Endodermal cell (in vitro differentiated cells): ENCODE measurements at regions not wholly inside any gene's neighbourhood (a gene's known extent, or its start where the extent isn't known, plus 50 kb on each side); places are given as distances from the start of the nearest gene placed in this dataset.
"Not testable (repeated sequence)": the region's sequence is repeated elsewhere in the genome, so short reads cannot be mapped to it uniquely, and the experiment has no call there.

Experiments used
- DNase-seq: peaks from one replicate; pipeline ENCODE4 v3.0.0-alpha.2; 2017
- H3K27ac ChIP-seq: 2 replicates; pipeline ENCODE4 v1.5.1; 2013; ENCODE audit warnings: mild to moderate bottlenecking, low read depth, low read length, moderate library complexity
- H3K27me3 ChIP-seq: 2 replicates; pipeline ENCODE4 v1.6.1; 2013; ENCODE audit warnings: mild to moderate bottlenecking, low read length, moderate library complexity; ENCODE audit not compliant: insufficient read depth, control insufficient read depth, poor library complexity, severe bottlenecking
- H3K36me3 ChIP-seq: 2 replicates; pipeline ENCODE4 v1.7.0; 2013; ENCODE audit warnings: mild to moderate bottlenecking, low read length, moderate library complexity; ENCODE audit not compliant: control insufficient read depth, insufficient read depth
- H3K4me1 ChIP-seq: one replicate; pipeline ENCODE4 v1.7.0; 2013; ENCODE audit warnings: low read length; ENCODE audit not compliant: control insufficient read depth, insufficient read depth
- H3K4me3 ChIP-seq: 2 replicates; pipeline ENCODE4 v1.5.1; 2013; ENCODE audit warnings: mild to moderate bottlenecking, low read length, moderate library complexity
- H3K9ac ChIP-seq: 2 replicates; pipeline ENCODE4 v1.6.1; 2013; ENCODE audit warnings: mild to moderate bottlenecking, low read length, moderate library complexity; ENCODE audit not compliant: poor library complexity, severe bottlenecking; ENCODE audit errors: extremely low read depth
- H3K9me3 ChIP-seq: 2 replicates; pipeline ENCODE4 v1.6.1; 2013; ENCODE audit warnings: mild to moderate bottlenecking, low read length, moderate library complexity; ENCODE audit not compliant: control insufficient read depth
- H3K27ac Mint-ChIP-seq: 2 replicates; pipeline ENCODE4 v1.8.0; 2020; ENCODE audit warnings: mixed read lengths
- H3K27me3 Mint-ChIP-seq: 2 replicates; pipeline ENCODE4 v1.8.0; 2021; ENCODE audit warnings: mild to moderate bottlenecking, mixed read lengths; ENCODE audit not compliant: insufficient read depth
- H3K36me3 Mint-ChIP-seq: 2 replicates; pipeline ENCODE4 v1.8.0; 2020; ENCODE audit warnings: low read depth, mixed read lengths
- H3K4me1 Mint-ChIP-seq: 2 replicates; pipeline ENCODE4 v1.8.0; 2020; ENCODE audit warnings: mixed read lengths
- H3K4me3 Mint-ChIP-seq: 2 replicates; pipeline ENCODE4 v1.8.0; 2020; ENCODE audit warnings: mild to moderate bottlenecking, moderate library complexity, mixed read lengths
- H3K9me3 Mint-ChIP-seq: 2 replicates; pipeline ENCODE4 v1.8.0; 2020; ENCODE audit warnings: mild to moderate bottlenecking, mixed read lengths
- WGBS, 2 experiments: methylation state at CpG; one replicate each; pipeline versions ENCODE4 v1.1.5 to v1.1.7; 2013; ENCODE audit warnings: missing lambda C conversion rate in 2 of 2, mixed read lengths in 1 of 2; ENCODE audit not compliant: insufficient coverage in 1 of 2, insufficient read length in 1 of 2; 5-methylcytosine and 5-hydroxymethylcytosine counted together
- TF ChIP-seq, protein P1 (sequence below): fragments of 200-600 bp; sonication (generic); conservative IDR thresholded peaks from 2 replicates; pipeline ENCODE4 v1.5.0; 2021; ENCODE audit warnings: antibody characterized with exemption, mild to moderate bottlenecking

DNA sequence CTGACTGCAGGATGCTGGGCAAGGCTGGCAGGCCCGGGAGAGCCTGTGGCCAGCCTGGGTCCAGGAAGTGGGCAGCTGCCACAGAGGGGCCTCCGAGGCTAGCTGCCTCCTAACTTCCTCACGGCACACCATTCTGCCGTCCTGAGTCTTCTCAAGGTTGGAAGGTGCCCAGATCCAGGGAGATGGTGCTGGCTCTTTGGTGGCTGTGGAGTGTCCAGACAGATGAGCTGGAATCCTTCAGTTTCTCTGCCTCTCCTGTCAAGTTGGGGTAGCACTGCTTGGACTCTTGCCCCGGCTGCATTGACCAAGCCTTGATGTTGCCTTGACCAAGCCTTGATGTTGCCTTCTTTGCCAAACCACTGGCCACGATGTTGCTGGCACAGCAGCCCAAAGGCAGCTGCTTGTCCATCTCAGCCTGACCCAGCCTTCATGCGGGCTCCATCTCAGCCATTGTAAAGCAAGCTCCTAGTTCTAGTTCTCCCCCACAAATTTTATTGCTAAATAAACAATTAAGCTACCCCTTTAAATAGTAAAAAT, 75.1 kb upstream of the AFDN start:
- Histone ChIP-seq H3K36me3 (no peaks in the 10 kb centered on the region), H3K27me3 (no peaks in the 10 kb centered on the region), H3K4me3 (no peak overlapping the region), H3K4me1 (peaks cover 16% of the 10 kb centered on the region), H3K9ac (no peak overlapping the region), H3K9me3 (no peaks in the 10 kb centered on the region), H3K27ac (no peak overlapping the region)
- TF ChIP-seq, protein P1, sequence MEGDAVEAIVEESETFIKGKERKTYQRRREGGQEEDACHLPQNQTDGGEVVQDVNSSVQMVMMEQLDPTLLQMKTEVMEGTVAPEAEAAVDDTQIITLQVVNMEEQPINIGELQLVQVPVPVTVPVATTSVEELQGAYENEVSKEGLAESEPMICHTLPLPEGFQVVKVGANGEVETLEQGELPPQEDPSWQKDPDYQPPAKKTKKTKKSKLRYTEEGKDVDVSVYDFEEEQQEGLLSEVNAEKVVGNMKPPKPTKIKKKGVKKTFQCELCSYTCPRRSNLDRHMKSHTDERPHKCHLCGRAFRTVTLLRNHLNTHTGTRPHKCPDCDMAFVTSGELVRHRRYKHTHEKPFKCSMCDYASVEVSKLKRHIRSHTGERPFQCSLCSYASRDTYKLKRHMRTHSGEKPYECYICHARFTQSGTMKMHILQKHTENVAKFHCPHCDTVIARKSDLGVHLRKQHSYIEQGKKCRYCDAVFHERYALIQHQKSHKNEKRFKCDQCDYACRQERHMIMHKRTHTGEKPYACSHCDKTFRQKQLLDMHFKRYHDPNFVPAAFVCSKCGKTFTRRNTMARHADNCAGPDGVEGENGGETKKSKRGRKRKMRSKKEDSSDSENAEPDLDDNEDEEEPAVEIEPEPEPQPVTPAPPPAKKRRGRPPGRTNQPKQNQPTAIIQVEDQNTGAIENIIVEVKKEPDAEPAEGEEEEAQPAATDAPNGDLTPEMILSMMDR, result no peak
- peaks cover 2% of the 10 kb centered on the region for H3K36me3 Mint-ChIP-seq
- H3K4me3 Mint-ChIP-seq, result no peak overlapping the region
- H3K27ac Mint-ChIP-seq, result peak overlapping the region; percentile 75
- DNase-seq, result no peak
- peaks cover 8% of the 10 kb centered on the region for H3K9me3 Mint-ChIP-seq
- H3K27me3 Mint-ChIP-seq, result peaks cover 9% of the 10 kb centered on the region
- 89 to 98% methylated on average over 5 to 7 of the region's 7 CpGs for WGBS, 2 experiments
- H3K4me1 Mint-ChIP-seq, result peaks cover 32% of the 10 kb centered on the region

DNA sequence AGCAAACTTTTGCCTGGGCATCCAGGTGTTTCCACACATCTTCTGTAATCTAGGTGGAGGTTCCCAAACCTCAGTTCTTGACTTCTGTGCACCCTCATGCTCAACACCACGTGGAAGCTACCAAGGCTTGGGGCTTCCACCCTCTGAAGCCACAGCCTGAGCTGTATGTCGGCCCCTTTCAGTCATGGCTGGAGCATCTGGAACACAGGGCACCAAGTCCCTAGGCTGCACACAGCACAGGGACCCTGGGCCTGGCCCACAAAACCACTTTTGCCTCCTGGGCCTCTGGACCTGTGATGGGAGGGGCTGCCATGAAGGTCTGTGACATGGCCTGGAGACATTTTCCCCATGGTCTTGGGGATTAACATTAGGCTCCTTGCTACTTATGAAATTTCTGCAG, 73.4 kb upstream of the AFDN start:
- H3K4me3 ChIP-seq, H3K4me3 Mint-ChIP-seq, DNase-seq, H3K27ac Mint-ChIP-seq, H3K36me3 ChIP-seq, H3K9ac ChIP-seq, H3K27me3 Mint-ChIP-seq, H3K27ac ChIP-seq, H3K27me3 ChIP-seq, H3K9me3 Mint-ChIP-seq, H3K36me3 Mint-ChIP-seq, H3K9me3 ChIP-seq: not testable (repeated sequence)
- peaks cover 11% of the 10 kb centered on the region for H3K4me1 ChIP-seq
- 83 to 89% methylated on average over 2 of the region's 2 CpGs for WGBS, 2 experiments
- peaks cover 28% of the 10 kb centered on the region for H3K4me1 Mint-ChIP-seq

DNA sequence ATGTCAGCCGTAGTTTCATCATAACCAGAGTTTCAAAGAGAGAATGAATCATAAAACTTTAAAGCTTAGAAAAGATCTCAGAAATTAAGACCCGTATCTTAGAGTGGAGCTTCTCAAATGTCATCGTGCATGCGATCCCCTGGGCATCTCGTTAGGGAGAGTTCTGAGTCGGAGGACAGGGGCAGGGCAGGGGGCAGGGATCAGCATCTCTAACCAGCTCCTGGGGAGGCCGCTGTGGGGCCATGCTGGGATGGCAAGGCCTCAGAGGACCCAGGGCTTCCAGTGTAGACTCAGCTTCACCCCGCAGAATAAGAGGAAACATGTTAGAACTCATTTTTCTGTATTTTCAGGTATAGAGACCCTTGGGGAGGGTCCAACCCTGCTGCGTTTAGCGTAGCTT, 72.0 kb upstream of the AFDN start:
- Mint-ChIP-seq H3K36me3 (peaks cover 2% of the 10 kb centered on the region), H3K4me3 (no peak overlapping the region), H3K27ac (no peak overlapping the region), H3K4me1 (peaks cover 28% of the 10 kb centered on the region), H3K9me3 (peaks cover 8% of the 10 kb centered on the region), H3K27me3 (peaks cover 9% of the 10 kb centered on the region)
- no peaks in the 10 kb centered on the region for H3K36me3 ChIP-seq
- no peak overlapping the region for H3K4me3 ChIP-seq
- TF ChIP-seq, protein P1, result no peak
- H3K4me1 ChIP-seq, result peaks cover 11% of the 10 kb centered on the region
- no peak overlapping the region for H3K9ac ChIP-seq
- H3K9me3 ChIP-seq, result no peaks in the 10 kb centered on the region
- 90 to 95% methylated on average over 8 to 10 of the region's 10 CpGs for WGBS, 2 experiments
- H3K27ac ChIP-seq, result no peak overlapping the region
- H3K27me3 ChIP-seq, result no peaks in the 10 kb centered on the region
- DNase-seq, result no peak

DNA sequence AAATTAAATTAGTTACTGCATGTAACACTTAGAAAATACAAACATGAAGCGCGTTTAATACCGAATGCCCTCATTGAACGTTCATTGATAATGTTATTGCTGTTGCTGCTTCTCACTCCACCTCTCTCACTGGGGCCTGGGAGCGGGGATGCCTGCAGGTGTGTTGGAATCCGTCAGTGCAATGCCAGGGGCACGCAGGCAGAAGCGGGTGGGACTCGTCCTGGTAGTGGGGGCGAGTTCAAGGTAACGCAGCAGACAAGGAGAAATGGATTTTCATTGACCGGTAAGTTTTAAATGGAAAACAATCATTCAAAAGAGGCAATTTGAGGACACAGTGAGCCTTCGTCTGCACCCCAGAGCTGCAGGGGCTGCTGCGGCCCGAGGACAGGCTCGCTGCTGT, 71.2 kb upstream of the AFDN start:
- H3K4me1 Mint-ChIP-seq, result peaks cover 24% of the 10 kb centered on the region
- no peak overlapping the region for H3K4me3 ChIP-seq
- H3K27me3 Mint-ChIP-seq, result peaks cover 9% of the 10 kb centered on the region
- no peak overlapping the region for H3K27ac ChIP-seq
- H3K9me3 Mint-ChIP-seq, result peaks cover 8% of the 10 kb centered on the region
- H3K36me3 ChIP-seq, result no peaks in the 10 kb centered on the region
- peaks cover 6% of the 10 kb centered on the region for H3K4me1 ChIP-seq
- no peak for DNase-seq
- H3K4me3 Mint-ChIP-seq, result no peak overlapping the region
- H3K36me3 Mint-ChIP-seq, result peaks cover 2% of the 10 kb centered on the region
- no peak overlapping the region for H3K9ac ChIP-seq
- no peaks in the 10 kb centered on the region for H3K9me3 ChIP-seq
- no peaks in the 10 kb centered on the region for H3K27me3 ChIP-seq
- WGBS, 2 experiments, result 95 to 100% methylated on average over 8 to 16 of the region's 16 CpGs
- no peak overlapping the region for H3K27ac Mint-ChIP-seq
- TF ChIP-seq, protein P1, result no peak
